Chondrocyte (in vitro differentiated cells): ENCODE measurements at regions not wholly inside any gene's neighbourhood (a gene's known extent, or its start where the extent isn't known, plus 50 kb on each side); places are given as distances from the start of the nearest gene placed in this dataset.

Experiments used
- DNase-seq: peaks from one replicate; pipeline ENCODE4 v3.0.0; 2021; ENCODE audit warnings: mixed read lengths, low spot score
- H3K27ac Mint-ChIP-seq: one replicate; pipeline ENCODE4 v1.8.0; 2021; ENCODE audit warnings: mild to moderate bottlenecking, moderate library complexity, mixed read lengths; ENCODE audit not compliant: unreplicated experiment
- H3K27me3 Mint-ChIP-seq: 2 replicates; pipeline ENCODE4 v1.8.0; 2021; ENCODE audit warnings: low read depth, mixed read lengths
- H3K36me3 Mint-ChIP-seq: 2 replicates; pipeline ENCODE4 v1.8.0; 2021; ENCODE audit warnings: low read depth, mixed read lengths
- H3K4me1 Mint-ChIP-seq: 2 replicates; pipeline ENCODE4 v1.8.0; 2021; ENCODE audit warnings: low read depth, mild to moderate bottlenecking, mixed read lengths
- H3K4me3 Mint-ChIP-seq: one replicate; pipeline ENCODE4 v1.8.0; 2021; ENCODE audit warnings: mild to moderate bottlenecking, moderate library complexity, mixed read lengths; ENCODE audit not compliant: unreplicated experiment
- H3K9me3 Mint-ChIP-seq: 2 replicates; pipeline ENCODE4 v1.8.0; 2021; ENCODE audit warnings: low read depth, mixed read lengths
- CTCF ChIP-seq: fragments of 200-600 bp; sonication (generic); IDR thresholded peaks from 2 replicates; pipeline ENCODE4 v1.5.0; 2021; ENCODE audit warnings: antibody characterized with exemption, mild to moderate bottlenecking, moderate library complexity

- H3K27ac Mint-ChIP-seq = no peak overlapping the region
- DNase-seq = no peak
- peaks cover 15% of the 10 kb centered on the region for H3K27me3 Mint-ChIP-seq
- H3K36me3 Mint-ChIP-seq = no peaks in the 10 kb centered on the region
- no peak overlapping the region for H3K4me3 Mint-ChIP-seq
- no peaks in the 10 kb centered on the region for H3K9me3 Mint-ChIP-seq
- no peak for TF ChIP-seq CTCF
- H3K4me1 Mint-ChIP-seq = no peaks in the 10 kb centered on the region
Observed at GRCh38 chr3:139130390-139131140, 85.9 kb upstream of the PRR23C start.

GRCh38 chr3:139131951-139132350, 87.3 kb upstream of the PRR23C start:
- Mint-ChIP-seq H3K4me1 (no peaks in the 10 kb centered on the region), H3K36me3 (no peaks in the 10 kb centered on the region)

GRCh38 chr3:139132976-139133375, 88.3 kb upstream of the PRR23C start:
- no peaks in the 10 kb centered on the region for H3K36me3 Mint-ChIP-seq
- H3K27ac Mint-ChIP-seq = no peak overlapping the region
- peaks cover 18% of the 10 kb centered on the region for H3K27me3 Mint-ChIP-seq
- no peak for DNase-seq
- no peak overlapping the region for H3K4me3 Mint-ChIP-seq
- no peak for TF ChIP-seq CTCF
- H3K4me1 Mint-ChIP-seq = no peaks in the 10 kb centered on the region
- no peaks in the 10 kb centered on the region for H3K9me3 Mint-ChIP-seq

More at GRCh38 chr3:139131951-139132350, 87.3 kb upstream of the PRR23C start:
- H3K27me3 Mint-ChIP-seq = peaks cover 15% of the 10 kb centered on the region
- no peak for TF ChIP-seq CTCF
- no peak overlapping the region for H3K27ac Mint-ChIP-seq
- H3K9me3 Mint-ChIP-seq = no peaks in the 10 kb centered on the region
- no peak overlapping the region for H3K4me3 Mint-ChIP-seq
- no peak for DNase-seq

- H3K27ac Mint-ChIP-seq = no peak overlapping the region
- H3K36me3 Mint-ChIP-seq = no peaks in the 10 kb centered on the region
- no peak for DNase-seq
- H3K27me3 Mint-ChIP-seq = peaks cover 14% of the 10 kb centered on the region
- H3K4me1 Mint-ChIP-seq = no peaks in the 10 kb centered on the region
- H3K4me3 Mint-ChIP-seq = no peak overlapping the region
- no peak for TF ChIP-seq CTCF
- H3K9me3 Mint-ChIP-seq = no peaks in the 10 kb centered on the region
Observed at GRCh38 chr3:139134678-139135372, 90.1 kb upstream of the PRR23C start.

GRCh38 chr3:139135657-139136056, 91.0 kb upstream of the PRR23C start:
- H3K4me3 Mint-ChIP-seq = no peak overlapping the region
- TF ChIP-seq CTCF = no peak

More at GRCh38 chr3:139135657-139136056, 91.0 kb upstream of the PRR23C start:
- H3K27me3 Mint-ChIP-seq = peaks cover 13% of the 10 kb centered on the region
- H3K9me3 Mint-ChIP-seq = no peaks in the 10 kb centered on the region
- no peak overlapping the region for H3K27ac Mint-ChIP-seq
- DNase-seq = no peak
- no peaks in the 10 kb centered on the region for H3K36me3 Mint-ChIP-seq
- no peaks in the 10 kb centered on the region for H3K4me1 Mint-ChIP-seq
